HCT116 (cell line): ENCODE measurements at regions not wholly inside any gene's neighbourhood (a gene's known extent, or its start where the extent isn't known, plus 50 kb on each side); places are given as distances from the start of the nearest gene placed in this dataset.

Experiments used
- ATAC-seq: fragments of 200-7000 bp; cut with Tn5 transposase; 2 replicates; pipeline ENCODE4 v1.9.1; 2020; ENCODE audit warnings: mild to moderate bottlenecking, moderate library complexity
- BruUV-seq: library from RNA; stranded (reverse); fragments of 400-500 nt; replicated peaks from 2 replicates; lab custom pipeline; 2021; lab: Mats Ljungman, UMichigan
- CTCF ChIA-PET: fragments of 300-600 bp; sonication (Branson Sonifier 250); formaldehyde crosslinking; loops from one replicate; lab custom pipeline; 2021; ENCODE audit warnings: antibody characterized with exemption; lab: Charles Lee
- POLR2A ChIA-PET: fragments of 300-600, 350-600 bp; sonication (Branson Sonifier 250); formaldehyde crosslinking; loops from one replicate; lab custom pipeline; 2021; ENCODE audit warnings: antibody characterized with exemption; lab: Charles Lee
- RAD21 ChIA-PET, 2 experiments: fragments of 300-600 bp; sonication (Branson Sonifier 250); formaldehyde crosslinking; loops; one replicate each; lab custom pipeline; 2023; ENCODE audit warnings: low total read pairs in 2 of 2; ENCODE audit not compliant: uncharacterized antibody in 2 of 2, unreplicated experiment in 2 of 2, low non-redundant PET in 1 of 2; lab: Charles Lee
- DNase-seq: peaks from one replicate; pipeline ENCODE4 v3.0.0-alpha.2; 2010; ENCODE audit warnings: low read depth, low spot score
- H2AFZ ChIP-seq: fragments of 200-600 bp; shearing (Covaris generic), sonication (generic); 2 replicates; pipeline ENCODE4 v1.6.1; 2017; ENCODE audit warnings: low read depth, mixed run types, mixed read lengths, antibody characterized with exemption, low read length; ENCODE audit not compliant: poor library complexity, severe bottlenecking
- H3K27ac ChIP-seq: 2 replicates; pipeline ENCODE4 v1.5.1; 2012; ENCODE audit warnings: low read depth, low read length
- H3K27me3 ChIP-seq: fragments of 200-600 bp; sonication (generic); 2 replicates; pipeline ENCODE4 v1.6.1; 2016; ENCODE audit warnings: mixed run types, low read length, mixed read lengths; ENCODE audit not compliant: insufficient read depth
- H3K36me3 ChIP-seq, 2 experiments: fragments of 200-500 bp in 1 of 2; fragments of 200-600 bp in 1 of 2; sonication (Bioruptor generic) in 1 of 2; sonication (generic) in 1 of 2; 2 replicates each; pipeline versions ENCODE4 v1.5.1 to v1.6.1; 2014 to 2016; ENCODE audit warnings: low read length in 2 of 2, inconsistent platforms in 1 of 2, mixed read lengths in 1 of 2, mixed run types in 1 of 2; ENCODE audit not compliant: insufficient read depth in 2 of 2, control insufficient read depth in 1 of 2
- H3K4me1 ChIP-seq, 2 experiments: fragments of 200-600 bp in 1 of 2; sonication (generic) in 1 of 2; 2 replicates each; pipeline versions ENCODE4 v1.5.1 to v1.6.1; 2012 to 2017; ENCODE audit warnings: low read length in 2 of 2, inconsistent platforms in 1 of 2, mild to moderate bottlenecking in 1 of 2, mixed read lengths in 1 of 2, mixed run types in 1 of 2, moderate library complexity in 1 of 2; ENCODE audit not compliant: insufficient read depth in 2 of 2, control insufficient read depth in 1 of 2
- H3K4me2 ChIP-seq: fragments of 200-600 bp; sonication (generic); 2 replicates; pipeline ENCODE4 v1.6.1; 2017; ENCODE audit warnings: mixed run types, low read length, mixed read lengths
- H3K4me3 ChIP-seq, 2 experiments: fragments of 200-600 bp in 1 of 2; sonication (generic) in 1 of 2; replicated peaks in 1 of 2; 2 replicates each; pipeline ENCODE4 v1.5.1; 2011 to 2016; ENCODE audit warnings: low read length in 2 of 2, control low read depth in 1 of 2, low read depth in 1 of 2, mild to moderate bottlenecking in 1 of 2, mixed read lengths in 1 of 2, mixed run types in 1 of 2
- H3K79me2 ChIP-seq: fragments of 200-600 bp; sonication (generic); 2 replicates; pipeline ENCODE4 v1.6.1; 2017; ENCODE audit warnings: mild to moderate bottlenecking, mixed run types, low read length, moderate library complexity, mixed read lengths; ENCODE audit not compliant: insufficient read depth
- H3K9ac ChIP-seq: fragments of 200-600 bp; sonication (generic); 2 replicates; pipeline ENCODE4 v1.6.1; 2016; ENCODE audit warnings: low read length, mixed read lengths
- H3K9me2 ChIP-seq: fragments of 200-600 bp; sonication (generic), shearing (Covaris generic); 2 replicates; pipeline ENCODE4 v1.6.1; 2017; ENCODE audit warnings: mixed run types, mild to moderate bottlenecking, moderate library complexity; ENCODE audit not compliant: insufficient read depth
- H3K9me3 ChIP-seq, 2 experiments: fragments of 200-500 bp in 1 of 2; fragments of 200-600 bp in 1 of 2; sonication (Bioruptor generic) in 1 of 2; sonication (generic) in 1 of 2; 2 replicates each; pipeline ENCODE4 v1.6.1; 2014 to 2017; ENCODE audit warnings: low read length in 2 of 2, mixed read lengths in 2 of 2, inconsistent platforms in 1 of 2, low read depth in 1 of 2, mild to moderate bottlenecking in 1 of 2, mixed run types in 1 of 2, moderate library complexity in 1 of 2; ENCODE audit not compliant: control insufficient read depth in 1 of 2, insufficient read depth in 1 of 2
- H4K20me1 ChIP-seq: fragments of 200-600 bp; sonication (generic), shearing (Covaris generic); 2 replicates; pipeline ENCODE4 v1.6.1; 2017; ENCODE audit warnings: mixed run types, mild to moderate bottlenecking, moderate library complexity; ENCODE audit not compliant: insufficient read depth
- ELF1 ChIP-seq: IDR thresholded peaks from 2 replicates; pipeline ENCODE4 v1.6.1; 2012; ENCODE audit warnings: low read depth, borderline replicate concordance
- JUND ChIP-seq: IDR thresholded peaks from 2 replicates; pipeline ENCODE4 v1.6.1; 2012
- RAD21 ChIP-seq: IDR thresholded peaks from 2 replicates; pipeline ENCODE4 v1.6.1; 2012; ENCODE audit warnings: low read depth, mild to moderate bottlenecking
- REST ChIP-seq: IDR thresholded peaks from 2 replicates; pipeline ENCODE4 v1.6.1; 2012; ENCODE audit warnings: low read depth
- ZNF274 ChIP-seq: fragments of 200-500 bp; sonication (Bioruptor generic); IDR thresholded peaks from 2 replicates; pipeline ENCODE4 v1.6.1; 2014; ENCODE audit warnings: mild to moderate bottlenecking, low read depth, low read length, inconsistent platforms
- intact Hi-C: fragments of 100-400 bp; cut with micrococcal nuclease; formaldehyde crosslinking; loops from 2 replicates; pipeline ENCODE4 v1.10.0; 2022

GRCh38 chrX:9127986-9128385 lies 94.1 kb upstream of the FAM9B start:
- no peak overlapping the region for H3K27ac ChIP-seq
- ChIA-PET CTCF (no interaction called here), RAD21 (no interaction called here), POLR2A (no interaction called here)
- no peak for DNase-seq
- intact Hi-C loops = no loop called here
- H3K4me1 ChIP-seq = no peaks in the 10 kb centered on the region
- no TSS peak for BruUV-seq
- no peaks in the 10 kb centered on the region for H3K9me2 ChIP-seq
- H4K20me1 ChIP-seq = no peaks in the 10 kb centered on the region
- no peaks in the 10 kb centered on the region for H3K27me3 ChIP-seq
- H2AFZ ChIP-seq = no peak overlapping the region
- no peaks in the 10 kb centered on the region for H3K79me2 ChIP-seq
- H3K9me3 ChIP-seq = no peaks in the 10 kb centered on the region
- no peak for ATAC-seq
- H3K9ac ChIP-seq = no peak overlapping the region
- TF ChIP-seq RAD21 (no peak), ZNF274 (no peak), ELF1 (no peak)
- TF ChIP-seq, all 23 proteins: peak for 0
- no peak overlapping the region for H3K4me2 ChIP-seq
- no peaks in the 10 kb centered on the region for H3K36me3 ChIP-seq
- H3K4me3 ChIP-seq = no peak overlapping the region

- Histone ChIP-seq H2AFZ (no peak overlapping the region), H3K9me3 (no peaks in the 10 kb centered on the region), H4K20me1 (no peaks in the 10 kb centered on the region), H3K27me3 (no peaks in the 10 kb centered on the region), H3K4me1 (no peaks in the 10 kb centered on the region), H3K79me2 (no peaks in the 10 kb centered on the region), H3K9me2 (no peaks in the 10 kb centered on the region), H3K27ac (no peak overlapping the region), H3K4me3 (no peak overlapping the region), H3K9ac (no peak overlapping the region), H3K36me3 (no peaks in the 10 kb centered on the region), H3K4me2 (no peak overlapping the region)
- ChIA-PET CTCF (no interaction called here), RAD21 (no interaction called here), POLR2A (no interaction called here)
- no TSS peak for BruUV-seq
- no peak for DNase-seq
- intact Hi-C loops = no loop called here
- TF ChIP-seq REST (no peak), JUND (no peak)
- ATAC-seq = no peak
These were observed 96.1 kb upstream of the FAM9B start for GRCh38 chrX:9130031-9130430.
